Transverse colon (tissue), 4 donors: ENCODE measurements at regions not wholly inside any gene's neighbourhood (a gene's known extent, or its start where the extent isn't known, plus 50 kb on each side); places are given as distances from the start of the nearest gene placed in this dataset.

Experiments used
- POLR2A ChIP-seq: fragments of 450-650 bp; IDR thresholded peaks from one replicate; pipeline ENCODE4 v1.6.1; 2016; ENCODE audit warnings: antibody characterized with exemption, mild to moderate bottlenecking, moderate library complexity
- POLR2AphosphoS5 ChIP-seq, 3 donors: sonication (generic); formaldehyde crosslinking; IDR thresholded peaks; one replicate each; pipeline ENCODE4 v1.6.1; 2016; ENCODE audit warnings: antibody characterized with exemption in 3 of 3
- TF ChIP-seq, protein P1 (sequence below), 5 experiments: fragments of 200-600 bp in 3 of 5; fragments of 450-650 bp in 2 of 5; sonication (generic) in 3 of 5; IDR thresholded peaks; 1 replicate in 2 of 5; 2 replicates in 3 of 5; pipeline ENCODE4 v1.5.1; 2016 to 2017; ENCODE audit warnings: antibody characterized with exemption in 5 of 5, inconsistent platforms in 3 of 5, mild to moderate bottlenecking in 2 of 5, moderate library complexity in 1 of 5

DNA sequence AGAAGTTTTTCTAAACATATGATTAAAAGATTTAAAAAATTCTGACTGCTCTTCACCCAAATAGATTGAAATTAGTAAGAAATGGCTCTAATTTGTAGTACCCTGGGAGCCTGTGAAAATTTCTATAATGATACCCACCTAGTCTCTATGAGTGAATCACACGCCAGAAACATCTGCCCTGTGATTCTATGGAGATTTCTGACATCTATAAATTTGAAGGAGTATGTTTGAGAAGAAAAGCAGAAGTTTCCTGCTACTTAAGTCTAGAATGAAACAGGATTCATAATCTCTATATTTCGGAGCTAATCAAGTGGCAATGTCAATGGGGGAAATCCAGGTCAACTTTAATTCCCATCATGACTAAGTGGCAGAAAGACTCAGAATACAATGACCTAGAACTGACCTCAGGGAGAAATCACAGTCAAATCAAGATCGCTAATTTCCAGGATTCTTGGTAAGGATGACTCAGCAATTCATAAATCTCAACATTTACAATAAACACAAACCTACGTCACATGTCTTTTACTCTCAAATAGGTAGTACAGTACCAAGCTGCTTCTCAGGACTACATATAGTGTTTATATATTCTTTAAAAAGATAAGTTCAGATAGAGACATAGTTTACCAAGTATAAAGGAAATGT is 186.2 kb upstream of the TNFAIP3 start:
- TF ChIP-seq POLR2A (no peak), POLR2AphosphoS5 (IDR thresholded peaks at IDR 0.05) (no peak)
- TF ChIP-seq, protein P1, sequence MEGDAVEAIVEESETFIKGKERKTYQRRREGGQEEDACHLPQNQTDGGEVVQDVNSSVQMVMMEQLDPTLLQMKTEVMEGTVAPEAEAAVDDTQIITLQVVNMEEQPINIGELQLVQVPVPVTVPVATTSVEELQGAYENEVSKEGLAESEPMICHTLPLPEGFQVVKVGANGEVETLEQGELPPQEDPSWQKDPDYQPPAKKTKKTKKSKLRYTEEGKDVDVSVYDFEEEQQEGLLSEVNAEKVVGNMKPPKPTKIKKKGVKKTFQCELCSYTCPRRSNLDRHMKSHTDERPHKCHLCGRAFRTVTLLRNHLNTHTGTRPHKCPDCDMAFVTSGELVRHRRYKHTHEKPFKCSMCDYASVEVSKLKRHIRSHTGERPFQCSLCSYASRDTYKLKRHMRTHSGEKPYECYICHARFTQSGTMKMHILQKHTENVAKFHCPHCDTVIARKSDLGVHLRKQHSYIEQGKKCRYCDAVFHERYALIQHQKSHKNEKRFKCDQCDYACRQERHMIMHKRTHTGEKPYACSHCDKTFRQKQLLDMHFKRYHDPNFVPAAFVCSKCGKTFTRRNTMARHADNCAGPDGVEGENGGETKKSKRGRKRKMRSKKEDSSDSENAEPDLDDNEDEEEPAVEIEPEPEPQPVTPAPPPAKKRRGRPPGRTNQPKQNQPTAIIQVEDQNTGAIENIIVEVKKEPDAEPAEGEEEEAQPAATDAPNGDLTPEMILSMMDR (IDR thresholded peaks at IDR 0.05) = no peak
